Tibial nerve (tissue), 4 donors: ENCODE measurements at regions not wholly inside any gene's neighbourhood (a gene's known extent, or its start where the extent isn't known, plus 50 kb on each side); places are given as distances from the start of the nearest gene placed in this dataset.

Source experiments
- CTCF ChIP-seq, 5 experiments: fragments of 200-600 bp in 3 of 5; fragments of 450-650 bp in 2 of 5; sonication (generic) in 3 of 5; IDR thresholded peaks; one replicate each; pipeline ENCODE4 v1.5.1; 2016 to 2019; ENCODE audit warnings: antibody characterized with exemption in 5 of 5, mild to moderate bottlenecking in 3 of 5, moderate library complexity in 2 of 5
- EP300 ChIP-seq, 2 donors: sonication (generic); formaldehyde crosslinking; IDR thresholded peaks; one replicate each; pipeline ENCODE4 v1.6.1; 2017; ENCODE audit warnings: antibody characterized with exemption in 2 of 2, mild to moderate bottlenecking in 1 of 2
- POLR2A ChIP-seq, 2 donors: fragments of 450-650 bp; IDR thresholded peaks; one replicate each; pipeline ENCODE4 v1.6.1; 2017; ENCODE audit warnings: antibody characterized with exemption in 2 of 2, mild to moderate bottlenecking in 2 of 2, moderate library complexity in 2 of 2

- TF ChIP-seq CTCF (IDR thresholded peaks at IDR 0.05) (no peak), EP300 (IDR thresholded peaks at IDR 0.05) (no peak), POLR2A (IDR thresholded peaks at IDR 0.05) (no peak)
Measured at GRCh38 chr11:15565880-15566279, 451.2 kb downstream of the INSC start.
